GM21367 (cell line): ENCODE measurements at regions not wholly inside any gene's neighbourhood (a gene's known extent, or its start where the extent isn't known, plus 50 kb on each side); places are given as distances from the start of the nearest gene placed in this dataset.
"Not testable (repeated sequence)": the region's sequence is repeated elsewhere in the genome, so short reads cannot be mapped to it uniquely, and the experiment has no call there.

ENCODE experiments used
- ATAC-seq: cut with Tn5 transposase; IDR thresholded peaks from one replicate; pipeline ENCODE4 v1.9.1; 2021; ENCODE audit not compliant: unreplicated experiment

GRCh38 chr9:65454666-65455065 lies 169.7 kb upstream of the FOXD4L5 start:
- not testable (repeated sequence) for ATAC-seq

- ATAC-seq, result not testable (repeated sequence)
Observed at GRCh38 chr9:65454034-65454433, 169.0 kb upstream of the FOXD4L5 start.

- not testable (repeated sequence) for ATAC-seq
Observed at GRCh38 chr9:65449886-65450610, 165.0 kb upstream of the FOXD4L5 start.

- no peak for ATAC-seq
Observed at GRCh38 chr9:65449423-65449822, 164.4 kb upstream of the FOXD4L5 start.

- not testable (repeated sequence) for ATAC-seq
Observed at GRCh38 chr9:65447146-65447545, 162.1 kb upstream of the FOXD4L5 start.

- ATAC-seq, result not testable (repeated sequence)
Observed at GRCh38 chr9:65445991-65446390, 161.0 kb upstream of the FOXD4L5 start.

GRCh38 chr9:65444943-65445342 lies 159.9 kb upstream of the FOXD4L5 start:
- ATAC-seq, result no peak

GRCh38 chr9:65442116-65442515 lies 157.1 kb upstream of the FOXD4L5 start:
- ATAC-seq, result not testable (repeated sequence)

GRCh38 chr9:65441324-65441920 lies 156.4 kb upstream of the FOXD4L5 start:
- not testable (repeated sequence) for ATAC-seq

GRCh38 chr9:65437724-65438123 lies 152.7 kb upstream of the FOXD4L5 start:
- no peak for ATAC-seq

- ATAC-seq, result no peak
Observed at GRCh38 chr9:65435464-65435863, 150.5 kb upstream of the FOXD4L5 start.

GRCh38 chr9:65432722-65433323 lies 147.8 kb upstream of the FOXD4L5 start:
- no peak for ATAC-seq

- no peak for ATAC-seq
Observed at GRCh38 chr9:65432051-65432450, 147.0 kb upstream of the FOXD4L5 start.

- ATAC-seq, result no peak
Observed at GRCh38 chr9:65430221-65430620, 145.2 kb upstream of the FOXD4L5 start.

GRCh38 chr9:65427361-65427760 lies 142.4 kb upstream of the FOXD4L5 start:
- not testable (repeated sequence) for ATAC-seq

- ATAC-seq, result not testable (repeated sequence)
Observed at GRCh38 chr9:65426813-65427212, 141.8 kb upstream of the FOXD4L5 start.

GRCh38 chr9:65426231-65426630 lies 141.2 kb upstream of the FOXD4L5 start:
- no peak for ATAC-seq

GRCh38 chr9:65425183-65425582 lies 140.2 kb upstream of the FOXD4L5 start:
- ATAC-seq, result not testable (repeated sequence)

GRCh38 chr9:65424437-65424984 lies 139.5 kb upstream of the FOXD4L5 start:
- not testable (repeated sequence) for ATAC-seq

- not testable (repeated sequence) for ATAC-seq
Observed at GRCh38 chr9:65423691-65424436, 138.9 kb upstream of the FOXD4L5 start.
